ENCODE measurements at regions not wholly inside any gene's neighbourhood (a gene's known extent, or its start where the extent isn't known, plus 50 kb on each side); places are given as distances from the start of the nearest gene placed in this dataset.

DNA sequence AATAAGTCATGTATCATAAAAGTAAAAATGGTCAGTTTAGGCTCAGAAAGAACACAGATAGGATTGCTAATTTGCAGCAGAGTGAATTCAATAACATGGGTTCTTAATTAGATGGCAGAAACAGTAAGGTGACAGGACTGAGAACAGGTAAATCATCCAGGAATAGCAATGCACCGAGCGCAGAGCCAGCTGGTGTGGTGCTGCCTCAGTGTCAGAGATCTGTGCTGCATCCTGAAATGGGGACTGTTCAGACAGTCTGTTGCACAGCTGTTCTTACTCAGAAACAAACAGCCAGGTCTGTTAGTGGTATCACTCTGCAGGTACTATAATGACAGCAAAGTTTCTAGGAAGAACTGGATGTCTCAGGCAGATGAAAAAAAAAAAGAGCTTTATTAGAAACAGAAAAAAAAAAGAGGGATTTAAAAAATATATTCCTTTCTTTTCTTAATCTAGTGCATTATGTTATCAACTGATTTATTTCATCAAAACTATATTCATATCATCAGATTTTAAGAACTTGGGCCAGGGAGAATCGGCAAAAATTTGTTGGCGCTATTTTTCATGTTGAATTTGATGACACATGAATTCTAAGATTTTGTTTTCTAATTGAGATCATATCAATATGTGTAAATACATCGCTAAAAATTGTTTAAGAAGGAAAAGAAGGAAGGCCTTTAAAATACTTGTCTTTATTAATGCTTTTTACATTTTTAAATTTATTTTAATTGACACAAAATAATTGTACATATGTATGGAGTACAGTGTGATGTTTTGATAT lies 501.8 kb downstream of the PRKD1 start:
- TF ChIP-seq CTCF (conservative IDR thresholded peaks at IDR 0.05; ENCODE audit: low read depth, low read length) (no peak), POLR2A (IDR thresholded peaks at IDR 0.05; ENCODE audit: low read depth, low read length) (no peak), RAD21 (IDR thresholded peaks at IDR 0.05; ENCODE audit: low read length) (no peak), RFX5 (IDR thresholded peaks at IDR 0.05; ENCODE audit: low read depth, low read length) (no peak), CEBPB (IDR thresholded peaks at IDR 0.05; ENCODE audit: low read depth, low read length) (no peak), BHLHE40 (IDR thresholded peaks at IDR 0.05; ENCODE audit: low read depth, low read length) (no peak), MXI1 (IDR thresholded peaks at IDR 0.05; ENCODE audit: borderline replicate concordance, low read depth, low read length) (no peak), NFE2L2 (IDR thresholded peaks at IDR 0.05; ENCODE audit: low read depth, low read length) (no peak), RCOR1 (IDR thresholded peaks at IDR 0.05; ENCODE audit: insufficient replicate concordance, low read length) (no peak), FOS (IDR thresholded peaks at IDR 0.05; ENCODE audit: low read depth, low read length) (no peak), MAFK (IDR thresholded peaks at IDR 0.05; ENCODE audit: low read depth, low read length) (no peak), CHD1 (IDR thresholded peaks at IDR 0.05; ENCODE audit: low read depth, low read length) (no peak)
- TF ChIP-seq, protein P1, sequence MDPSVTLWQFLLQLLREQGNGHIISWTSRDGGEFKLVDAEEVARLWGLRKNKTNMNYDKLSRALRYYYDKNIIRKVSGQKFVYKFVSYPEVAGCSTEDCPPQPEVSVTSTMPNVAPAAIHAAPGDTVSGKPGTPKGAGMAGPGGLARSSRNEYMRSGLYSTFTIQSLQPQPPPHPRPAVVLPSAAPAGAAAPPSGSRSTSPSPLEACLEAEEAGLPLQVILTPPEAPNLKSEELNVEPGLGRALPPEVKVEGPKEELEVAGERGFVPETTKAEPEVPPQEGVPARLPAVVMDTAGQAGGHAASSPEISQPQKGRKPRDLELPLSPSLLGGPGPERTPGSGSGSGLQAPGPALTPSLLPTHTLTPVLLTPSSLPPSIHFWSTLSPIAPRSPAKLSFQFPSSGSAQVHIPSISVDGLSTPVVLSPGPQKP (IDR thresholded peaks at IDR 0.05; ENCODE audit: borderline replicate concordance, low read depth, low read length), result no peak

All from IMR-90 (cell line).